ENCODE measurements at regions not wholly inside any gene's neighbourhood (a gene's known extent, or its start where the extent isn't known, plus 50 kb on each side); places are given as distances from the start of the nearest gene placed in this dataset.
"Not testable (repeated sequence)": the region's sequence is repeated elsewhere in the genome, so short reads cannot be mapped to it uniquely, and the experiment has no call there.

GRCh38 chr12:24349051-24349799, 399.8 kb upstream of the SOX5 start:
- Histone ChIP-seq H3K4me3 (no peak overlapping the region), H3K36me3 (no peaks in the 10 kb centered on the region), H3K27me3 (replicated peaks in 1 of 7) (no peaks in the 10 kb centered on the region), H3K9me3 (peaks cover 0 to 5% (median 0%) of the 10 kb centered on the region in 8 donors), H3K27ac (no peak overlapping the region), H3K4me1 (no peaks in the 10 kb centered on the region)
- intact Hi-C loops (cut with DNase I; ENCODE audit: low total_unique reads): no loop called here
- 73 to 83% (median 76%) methylated on average over 4 of the region's 4 CpGs for WGBS, 5 donors
- DNase-seq: no peak
- TF ChIP-seq POLR2AphosphoS5 (IDR thresholded peaks at IDR 0.05): no peak
- no peak for TF ChIP-seq POLR2A (IDR thresholded peaks at IDR 0.05)
- TF ChIP-seq, protein P1, sequence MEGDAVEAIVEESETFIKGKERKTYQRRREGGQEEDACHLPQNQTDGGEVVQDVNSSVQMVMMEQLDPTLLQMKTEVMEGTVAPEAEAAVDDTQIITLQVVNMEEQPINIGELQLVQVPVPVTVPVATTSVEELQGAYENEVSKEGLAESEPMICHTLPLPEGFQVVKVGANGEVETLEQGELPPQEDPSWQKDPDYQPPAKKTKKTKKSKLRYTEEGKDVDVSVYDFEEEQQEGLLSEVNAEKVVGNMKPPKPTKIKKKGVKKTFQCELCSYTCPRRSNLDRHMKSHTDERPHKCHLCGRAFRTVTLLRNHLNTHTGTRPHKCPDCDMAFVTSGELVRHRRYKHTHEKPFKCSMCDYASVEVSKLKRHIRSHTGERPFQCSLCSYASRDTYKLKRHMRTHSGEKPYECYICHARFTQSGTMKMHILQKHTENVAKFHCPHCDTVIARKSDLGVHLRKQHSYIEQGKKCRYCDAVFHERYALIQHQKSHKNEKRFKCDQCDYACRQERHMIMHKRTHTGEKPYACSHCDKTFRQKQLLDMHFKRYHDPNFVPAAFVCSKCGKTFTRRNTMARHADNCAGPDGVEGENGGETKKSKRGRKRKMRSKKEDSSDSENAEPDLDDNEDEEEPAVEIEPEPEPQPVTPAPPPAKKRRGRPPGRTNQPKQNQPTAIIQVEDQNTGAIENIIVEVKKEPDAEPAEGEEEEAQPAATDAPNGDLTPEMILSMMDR (IDR thresholded peaks at IDR 0.05 in 8 of 11, conservative IDR thresholded peaks at IDR 0.05 in 3 of 11): no peak

DNA sequence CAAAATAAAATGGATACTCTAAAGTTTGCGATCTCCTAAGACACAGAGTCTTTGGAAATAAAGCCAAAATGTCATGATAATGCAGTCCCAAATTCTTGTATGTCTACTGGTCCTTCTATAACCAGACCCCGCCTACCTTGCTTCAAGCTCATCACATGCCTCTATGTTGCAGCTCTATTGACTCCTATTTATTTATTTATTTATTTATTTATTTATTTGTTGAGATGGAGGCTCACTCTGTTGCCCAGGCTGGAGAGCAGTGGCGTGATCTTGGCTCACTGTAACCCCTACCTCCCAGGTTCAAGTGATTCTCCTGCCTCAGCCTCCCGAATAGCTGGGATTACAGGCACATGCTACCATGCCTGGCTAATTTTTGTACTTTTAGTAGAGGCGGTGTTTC, 398.7 kb upstream of the SOX5 start:
- H3K4me3 ChIP-seq; H3K9me3 ChIP-seq; H3K36me3 ChIP-seq; intact Hi-C loops (cut with DNase I; ENCODE audit: low total_unique reads); H3K27me3 ChIP-seq (replicated peaks in 1 of 7); H3K4me1 ChIP-seq; DNase-seq; H3K27ac ChIP-seq: not testable (repeated sequence)
- 85 to 94% (median 87%) methylated on average over 5 of the region's 5 CpGs for WGBS, 5 donors

GRCh38 chr12:24328261-24328660, 378.8 kb upstream of the SOX5 start:
- Histone ChIP-seq H3K9me3 (no peaks in the 10 kb centered on the region), H3K36me3 (no peaks in the 10 kb centered on the region), H3K27me3 (replicated peaks in 1 of 7) (no peaks in the 10 kb centered on the region), H3K4me3 (no peak overlapping the region), H3K4me1 (no peaks in the 10 kb centered on the region), H3K27ac (no peak overlapping the region)
- no peak for DNase-seq
- TF ChIP-seq POLR2A (IDR thresholded peaks at IDR 0.05): no peak
- TF ChIP-seq, protein P1 (IDR thresholded peaks at IDR 0.05 in 8 of 11, conservative IDR thresholded peaks at IDR 0.05 in 3 of 11): no peak
- no peak for TF ChIP-seq POLR2AphosphoS5 (IDR thresholded peaks at IDR 0.05)
- intact Hi-C loops (cut with DNase I; ENCODE audit: low total_unique reads): no loop called here

- TF ChIP-seq POLR2A (IDR thresholded peaks at IDR 0.05) (no peak), POLR2AphosphoS5 (IDR thresholded peaks at IDR 0.05) (no peak)
- TF ChIP-seq, protein P1 (IDR thresholded peaks at IDR 0.05 in 8 of 11, conservative IDR thresholded peaks at IDR 0.05 in 3 of 11): no peak
- H3K27ac ChIP-seq: no peak overlapping the region
- 76 to 91% (median 80%) methylated on average over 3 of the region's 3 CpGs for WGBS, 5 donors
- H3K4me3 ChIP-seq: no peak overlapping the region
- H3K9me3 ChIP-seq: no peaks in the 10 kb centered on the region
- intact Hi-C loops (cut with DNase I; ENCODE audit: low total_unique reads): no loop called here
- no peaks in the 10 kb centered on the region for H3K27me3 ChIP-seq (replicated peaks in 1 of 7)
- H3K4me1 ChIP-seq: no peaks in the 10 kb centered on the region
- H3K36me3 ChIP-seq: no peaks in the 10 kb centered on the region
- DNase-seq: no peak
Observed at GRCh38 chr12:24325331-24325730, 375.9 kb upstream of the SOX5 start.

Data from spleen (tissue), 11 donors.